Hepatocyte (in vitro differentiated cells): ENCODE measurements at regions not wholly inside any gene's neighbourhood (a gene's known extent, or its start where the extent isn't known, plus 50 kb on each side); places are given as distances from the start of the nearest gene placed in this dataset.

ENCODE experiments used
- EZH2 ChIP-seq: fragments of 200-600 bp; sonication (generic); IDR thresholded peaks from 2 replicates; pipeline ENCODE4 v1.6.1; 2016; ENCODE audit warnings: antibody characterized with exemption, mild to moderate bottlenecking, borderline replicate concordance
- EZH2phosphoT487 ChIP-seq: fragments of 200-600 bp; sonication (generic); IDR thresholded peaks from one replicate; pipeline ENCODE4 v1.6.1; 2018; ENCODE audit warnings: antibody characterized with exemption, mild to moderate bottlenecking, low read depth, moderate library complexity; ENCODE audit not compliant: unreplicated experiment, severe bottlenecking
- TF ChIP-seq, protein P1 (sequence below): fragments of 200-600 bp; sonication (generic); IDR thresholded peaks from 2 replicates; pipeline ENCODE4 v1.5.1; 2016; ENCODE audit warnings: antibody characterized with exemption, mild to moderate bottlenecking; ENCODE audit not compliant: poor library complexity

DNA sequence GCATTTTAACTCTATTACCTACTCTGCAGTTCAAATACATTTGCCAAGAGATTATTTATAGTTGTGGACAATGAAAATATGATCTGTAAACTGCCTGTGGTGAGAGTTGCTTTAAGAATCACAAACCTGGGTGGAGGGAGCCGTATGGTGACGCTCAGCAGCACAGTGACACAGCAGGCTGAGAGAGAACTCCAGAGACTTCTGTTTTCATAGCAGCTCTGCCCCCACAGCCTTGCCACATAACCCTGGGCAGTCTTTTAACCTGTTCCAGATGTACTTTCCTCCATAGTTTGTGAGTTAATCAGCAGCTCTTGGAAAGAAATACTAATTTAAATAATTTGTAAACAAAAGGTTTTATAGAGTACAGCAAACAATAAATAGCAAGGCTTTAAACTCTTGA is 450.5 kb downstream of the ELAVL2 start:
- TF ChIP-seq EZH2phosphoT487 (no peak), EZH2 (no peak)
- TF ChIP-seq, protein P1, sequence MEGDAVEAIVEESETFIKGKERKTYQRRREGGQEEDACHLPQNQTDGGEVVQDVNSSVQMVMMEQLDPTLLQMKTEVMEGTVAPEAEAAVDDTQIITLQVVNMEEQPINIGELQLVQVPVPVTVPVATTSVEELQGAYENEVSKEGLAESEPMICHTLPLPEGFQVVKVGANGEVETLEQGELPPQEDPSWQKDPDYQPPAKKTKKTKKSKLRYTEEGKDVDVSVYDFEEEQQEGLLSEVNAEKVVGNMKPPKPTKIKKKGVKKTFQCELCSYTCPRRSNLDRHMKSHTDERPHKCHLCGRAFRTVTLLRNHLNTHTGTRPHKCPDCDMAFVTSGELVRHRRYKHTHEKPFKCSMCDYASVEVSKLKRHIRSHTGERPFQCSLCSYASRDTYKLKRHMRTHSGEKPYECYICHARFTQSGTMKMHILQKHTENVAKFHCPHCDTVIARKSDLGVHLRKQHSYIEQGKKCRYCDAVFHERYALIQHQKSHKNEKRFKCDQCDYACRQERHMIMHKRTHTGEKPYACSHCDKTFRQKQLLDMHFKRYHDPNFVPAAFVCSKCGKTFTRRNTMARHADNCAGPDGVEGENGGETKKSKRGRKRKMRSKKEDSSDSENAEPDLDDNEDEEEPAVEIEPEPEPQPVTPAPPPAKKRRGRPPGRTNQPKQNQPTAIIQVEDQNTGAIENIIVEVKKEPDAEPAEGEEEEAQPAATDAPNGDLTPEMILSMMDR, result no peak
